ENCODE measurements at regions not wholly inside any gene's neighbourhood (a gene's known extent, or its start where the extent isn't known, plus 50 kb on each side); places are given as distances from the start of the nearest gene placed in this dataset.
"Not testable (repeated sequence)": the region's sequence is repeated elsewhere in the genome, so short reads cannot be mapped to it uniquely, and the experiment has no call there.

- TF ChIP-seq CTCF (IDR thresholded peaks at IDR 0.05; ENCODE audit: low read depth, low read length): no peak
- no peaks in the 10 kb centered on the region for H3K36me3 ChIP-seq
- H3K9me3 ChIP-seq: no peaks in the 10 kb centered on the region
- H3K4me3 ChIP-seq (ENCODE audit: low read depth, low read length): no peak overlapping the region
- H3K27me3 ChIP-seq: no peaks in the 10 kb centered on the region
- H3K4me1 ChIP-seq: no peaks in the 10 kb centered on the region
- no peak for DNase-seq
These were observed 877.8 kb downstream of the FAT4 start for GRCh38 chr4:126192506-126192905.

GRCh38 chr4:126201251-126202138 is 886.7 kb downstream of the FAT4 start:
- DNase-seq; H3K27me3 ChIP-seq; H3K36me3 ChIP-seq; H3K4me3 ChIP-seq (ENCODE audit: low read depth, low read length); H3K4me1 ChIP-seq; H3K9me3 ChIP-seq: not testable (repeated sequence)

DNA sequence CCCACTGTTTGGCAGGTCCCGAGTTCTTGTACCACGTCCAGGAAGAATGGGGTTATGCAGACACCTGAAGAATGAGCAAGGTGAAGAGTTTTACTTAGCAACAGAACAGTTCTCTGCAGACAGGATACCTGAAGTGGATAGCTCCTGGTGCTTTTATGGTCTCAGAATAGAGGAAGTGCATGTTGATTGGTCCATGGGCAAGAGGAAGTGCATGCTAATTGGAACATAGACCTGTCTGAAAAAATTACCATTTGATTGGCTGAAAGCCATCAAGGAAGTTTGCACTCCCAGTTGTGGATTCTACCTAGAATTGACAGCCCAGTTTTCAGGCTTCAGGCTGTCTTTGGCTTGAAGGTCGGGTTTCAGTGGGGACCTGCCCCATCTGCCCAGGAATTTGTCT is 887.5 kb downstream of the FAT4 start:
- Histone ChIP-seq H3K4me3 (ENCODE audit: low read depth, low read length) (no peak overlapping the region), H3K36me3 (no peaks in the 10 kb centered on the region), H3K9me3 (no peaks in the 10 kb centered on the region), H3K27me3 (no peaks in the 10 kb centered on the region), H3K4me1 (no peaks in the 10 kb centered on the region)
- no peak for TF ChIP-seq CTCF (IDR thresholded peaks at IDR 0.05; ENCODE audit: low read depth, low read length)
- no peak for DNase-seq

- Histone ChIP-seq H3K9me3 (no peaks in the 10 kb centered on the region), H3K27me3 (no peaks in the 10 kb centered on the region), H3K4me1 (no peaks in the 10 kb centered on the region), H3K4me3 (ENCODE audit: low read depth, low read length) (no peak overlapping the region), H3K36me3 (no peaks in the 10 kb centered on the region)
- no peak for TF ChIP-seq CTCF (IDR thresholded peaks at IDR 0.05; ENCODE audit: low read depth, low read length)
- no peak for DNase-seq
These were observed 893.2 kb downstream of the FAT4 start for GRCh38 chr4:126207910-126208309.

DNA sequence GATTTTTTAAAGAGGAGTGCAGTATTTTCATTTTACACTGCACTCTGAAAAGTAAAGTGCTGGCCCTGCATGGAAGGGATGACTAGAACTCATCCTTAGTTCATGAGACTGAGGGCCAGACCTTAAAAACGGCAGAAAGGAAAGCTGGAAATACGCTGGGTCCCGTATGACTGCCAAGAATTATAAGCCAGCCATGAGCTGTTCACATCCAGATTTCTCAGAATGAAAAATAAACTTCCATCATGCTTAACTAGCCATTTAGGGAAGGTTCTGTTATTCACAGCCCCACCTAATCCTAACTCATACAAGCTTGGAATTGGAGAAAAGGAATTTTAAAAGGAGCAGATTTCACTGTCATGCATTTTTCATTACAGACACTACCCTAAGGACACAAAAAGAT is 894.4 kb downstream of the FAT4 start:
- H3K4me1 ChIP-seq: no peaks in the 10 kb centered on the region
- no peak overlapping the region for H3K4me3 ChIP-seq (ENCODE audit: low read depth, low read length)
- no peaks in the 10 kb centered on the region for H3K36me3 ChIP-seq
- no peak for TF ChIP-seq CTCF (IDR thresholded peaks at IDR 0.05; ENCODE audit: low read depth, low read length)
- no peaks in the 10 kb centered on the region for H3K27me3 ChIP-seq
- no peak for DNase-seq
- no peaks in the 10 kb centered on the region for H3K9me3 ChIP-seq

GRCh38 chr4:126213996-126214395 is 899.2 kb downstream of the FAT4 start:
- no peaks in the 10 kb centered on the region for H3K4me1 ChIP-seq
- H3K36me3 ChIP-seq: no peaks in the 10 kb centered on the region
- no peaks in the 10 kb centered on the region for H3K9me3 ChIP-seq
- no peak for DNase-seq
- TF ChIP-seq CTCF (IDR thresholded peaks at IDR 0.05; ENCODE audit: low read depth, low read length): no peak
- no peaks in the 10 kb centered on the region for H3K27me3 ChIP-seq
- H3K4me3 ChIP-seq (ENCODE audit: low read depth, low read length): no peak overlapping the region

All from BE2C (cell line).